ENCODE measurements at regions not wholly inside any gene's neighbourhood (a gene's known extent, or its start where the extent isn't known, plus 50 kb on each side); places are given as distances from the start of the nearest gene placed in this dataset.
A peak's percentile ranks its signal among the peaks of the same experiment; 100 is the strongest.

DNA sequence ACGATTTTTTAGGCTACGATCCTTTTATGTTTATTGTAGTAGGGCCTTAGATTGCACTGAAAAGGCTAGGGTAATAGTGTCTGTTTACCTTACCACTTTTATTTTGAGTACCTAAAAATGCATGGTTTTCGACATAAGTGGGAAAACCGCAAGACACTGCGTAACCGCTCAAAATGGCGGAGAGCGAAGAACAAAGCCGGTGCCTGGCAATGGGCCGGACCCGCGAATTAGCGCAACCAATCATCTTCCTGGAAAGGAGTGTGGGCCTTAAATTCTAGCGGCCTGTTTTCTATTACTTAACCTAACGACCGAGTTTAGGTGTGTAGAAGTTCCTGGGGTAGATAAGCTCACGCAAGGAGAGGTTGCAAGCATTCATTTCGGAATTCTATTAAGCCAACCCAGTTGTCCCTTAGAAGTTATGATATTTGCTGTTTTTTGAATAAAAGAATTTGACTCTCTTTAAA, 118.0 kb downstream of the HFE start:
- Histone ChIP-seq H3K9me3 (ENCODE audit: control insufficient read depth in 2 of 2, low read length in 2 of 2) (no peaks in the 10 kb centered on the region), H3K4me1 (ENCODE audit: control insufficient read depth, insufficient read depth, low read length) (peaks cover 2% of the 10 kb centered on the region), H3K27ac (ENCODE audit: low read length) (peak overlapping the region; percentile 98), H3K4me3 (ENCODE audit: low read length in 2 of 2) (peak overlapping the region; percentile 90 to 98), H3K9ac (ENCODE audit: low read length in 2 of 2) (peak overlapping the region; percentile 96 to 98), H3K27me3 (ENCODE audit: control insufficient read depth in 1 of 2, insufficient read depth in 2 of 2, low read length in 2 of 2) (peaks cover 0 to 8% of the 10 kb centered on the region in 2 donors), H3K36me3 (ENCODE audit: control insufficient read depth in 2 of 2, insufficient read depth in 2 of 2, low read length in 2 of 2) (no peaks in the 10 kb centered on the region)

DNA sequence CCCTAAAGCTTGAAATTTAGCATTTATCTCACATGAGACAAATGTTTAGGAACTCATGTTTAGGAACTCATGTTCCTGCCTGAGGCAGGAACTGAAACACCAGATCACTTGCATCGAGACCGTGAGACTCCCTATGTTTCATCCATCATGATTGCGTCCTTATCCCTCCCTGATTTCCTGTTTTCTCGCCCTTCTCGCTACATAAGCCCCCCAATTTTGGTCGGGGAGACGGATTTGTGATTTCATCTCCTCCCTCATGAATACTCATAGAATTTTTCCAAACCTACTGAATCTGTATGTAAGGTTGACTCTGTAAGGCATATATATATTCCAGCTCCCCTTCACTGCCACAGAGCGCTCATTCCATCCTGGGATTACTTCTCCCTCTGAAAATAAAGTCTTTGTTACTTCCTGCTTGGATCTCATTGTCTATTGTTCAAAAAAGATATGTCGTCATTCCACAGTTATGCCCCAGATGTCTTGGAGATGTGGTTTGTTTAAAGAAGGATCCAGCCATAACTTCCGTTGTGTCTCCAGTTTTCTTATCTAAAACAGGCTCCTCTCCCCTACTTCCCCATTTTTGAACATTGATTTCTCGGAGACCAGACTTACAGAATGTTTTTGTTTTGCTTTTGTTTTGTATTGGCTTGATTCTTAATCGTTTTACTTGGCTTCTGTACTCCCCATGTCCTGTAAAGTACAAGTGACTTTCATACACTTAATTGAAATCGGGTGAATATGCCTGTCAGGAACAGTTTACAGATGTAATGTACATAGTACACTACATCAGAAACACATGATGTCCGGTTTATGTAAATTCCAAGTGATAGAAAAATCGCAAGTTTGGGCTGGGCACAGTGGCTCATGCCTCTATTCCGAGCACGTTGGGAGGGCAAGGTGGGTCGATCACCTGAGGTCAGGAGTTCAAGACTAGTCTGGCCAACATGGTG, 118.7 kb downstream of the HFE start:
- Histone ChIP-seq H3K4me1 (ENCODE audit: control insufficient read depth, insufficient read depth, low read length) (peaks cover 2% of the 10 kb centered on the region), H3K36me3 (ENCODE audit: control insufficient read depth in 2 of 2, insufficient read depth in 2 of 2, low read length in 2 of 2) (no peaks in the 10 kb centered on the region), H3K9ac (ENCODE audit: low read length in 2 of 2) (peak overlapping the region; percentile 96 to 98), H3K27me3 (ENCODE audit: control insufficient read depth in 1 of 2, insufficient read depth in 2 of 2, low read length in 2 of 2) (peaks cover 0 to 8% of the 10 kb centered on the region in 2 donors), H3K27ac (ENCODE audit: low read length) (peak overlapping the region; percentile 98), H3K9me3 (ENCODE audit: control insufficient read depth in 2 of 2, low read length in 2 of 2) (no peaks in the 10 kb centered on the region), H3K4me3 (ENCODE audit: low read length in 2 of 2) (peak overlapping the region; percentile 90 to 98)

DNA sequence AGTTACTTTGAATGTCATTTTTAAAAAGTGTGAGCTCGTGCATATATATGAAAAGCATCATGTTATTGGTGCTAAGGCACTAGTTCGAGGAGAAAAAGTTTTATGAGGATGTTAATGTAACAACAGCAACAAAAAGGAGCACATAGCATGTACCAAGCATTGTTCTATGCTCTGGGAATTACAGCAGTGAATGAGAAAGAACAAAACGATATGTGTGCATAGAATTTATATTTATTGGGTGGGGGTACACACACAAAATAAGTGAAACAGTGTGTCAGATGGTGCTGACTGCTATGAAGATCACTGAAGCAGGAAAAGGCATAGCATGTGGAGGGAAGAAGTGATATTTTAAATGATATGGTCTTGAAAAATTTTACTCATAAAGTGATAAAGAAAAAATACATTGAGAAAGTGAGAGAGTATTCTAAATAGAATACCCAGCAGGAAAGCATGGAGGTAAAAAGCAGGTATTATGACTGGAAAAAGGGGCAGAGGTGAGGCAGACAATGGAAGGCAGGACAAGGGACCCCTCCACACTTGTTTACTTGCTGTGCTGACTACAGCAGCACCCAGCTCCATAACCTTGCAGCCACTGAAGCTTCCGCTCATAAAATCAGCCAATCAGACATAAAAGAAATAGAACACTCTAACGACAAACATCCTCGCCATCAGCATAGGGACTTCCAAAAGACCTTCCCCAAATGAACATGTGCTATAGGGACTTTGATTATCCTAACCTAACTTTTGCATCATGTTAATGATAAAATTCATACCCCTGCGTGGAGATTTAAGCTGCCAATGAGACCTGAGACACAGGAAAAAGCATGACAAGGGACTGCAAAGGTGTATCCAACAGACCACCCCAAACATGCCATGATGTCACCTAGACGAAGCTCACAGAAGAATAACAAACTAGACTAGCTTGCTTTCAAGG, 119.9 kb downstream of the HFE start:
- H3K36me3 ChIP-seq (ENCODE audit: control insufficient read depth in 2 of 2, insufficient read depth in 2 of 2, low read length in 2 of 2): no peaks in the 10 kb centered on the region
- H3K9me3 ChIP-seq (ENCODE audit: control insufficient read depth in 2 of 2, low read length in 2 of 2): no peaks in the 10 kb centered on the region
- no peak overlapping the region for H3K27ac ChIP-seq (ENCODE audit: low read length)
- no peak overlapping the region for H3K9ac ChIP-seq (ENCODE audit: low read length in 2 of 2)
- peaks cover 2% of the 10 kb centered on the region for H3K4me1 ChIP-seq (ENCODE audit: control insufficient read depth, insufficient read depth, low read length)
- H3K27me3 ChIP-seq (ENCODE audit: control insufficient read depth in 1 of 2, insufficient read depth in 2 of 2, low read length in 2 of 2): peaks cover 0 to 8% of the 10 kb centered on the region in 2 donors
- no peak overlapping the region for H3K4me3 ChIP-seq (ENCODE audit: low read length in 2 of 2)

DNA sequence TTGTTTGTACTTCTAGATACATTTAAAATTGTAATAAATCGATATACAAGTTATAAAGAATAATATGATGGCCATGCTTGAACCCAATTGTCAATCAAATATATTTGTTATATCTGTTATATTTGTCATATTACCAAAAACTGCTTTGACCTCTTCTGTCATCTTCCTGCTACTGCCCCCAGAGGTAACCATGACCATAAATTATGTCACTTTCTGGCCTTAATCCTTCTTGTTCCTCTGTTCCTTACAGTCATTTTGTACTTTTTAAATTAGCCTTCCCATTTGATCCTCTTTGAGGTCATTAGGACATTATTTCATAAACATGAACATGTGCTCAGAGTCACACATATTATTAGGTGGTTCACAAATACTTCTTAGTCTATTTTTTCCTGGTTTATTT, 124.7 kb downstream of the HFE start:
- Histone ChIP-seq H3K9me3 (ENCODE audit: control insufficient read depth in 2 of 2, low read length in 2 of 2) (no peaks in the 10 kb centered on the region), H3K4me3 (ENCODE audit: low read length in 2 of 2) (no peak overlapping the region), H3K9ac (ENCODE audit: low read length in 2 of 2) (no peak overlapping the region), H3K27ac (ENCODE audit: low read length) (no peak overlapping the region), H3K27me3 (ENCODE audit: control insufficient read depth in 1 of 2, insufficient read depth in 2 of 2, low read length in 2 of 2) (peaks cover 0 to 4% of the 10 kb centered on the region in 2 donors), H3K4me1 (ENCODE audit: control insufficient read depth, insufficient read depth, low read length) (peaks cover 12% of the 10 kb centered on the region), H3K36me3 (ENCODE audit: control insufficient read depth in 2 of 2, insufficient read depth in 2 of 2, low read length in 2 of 2) (no peaks in the 10 kb centered on the region)

DNA sequence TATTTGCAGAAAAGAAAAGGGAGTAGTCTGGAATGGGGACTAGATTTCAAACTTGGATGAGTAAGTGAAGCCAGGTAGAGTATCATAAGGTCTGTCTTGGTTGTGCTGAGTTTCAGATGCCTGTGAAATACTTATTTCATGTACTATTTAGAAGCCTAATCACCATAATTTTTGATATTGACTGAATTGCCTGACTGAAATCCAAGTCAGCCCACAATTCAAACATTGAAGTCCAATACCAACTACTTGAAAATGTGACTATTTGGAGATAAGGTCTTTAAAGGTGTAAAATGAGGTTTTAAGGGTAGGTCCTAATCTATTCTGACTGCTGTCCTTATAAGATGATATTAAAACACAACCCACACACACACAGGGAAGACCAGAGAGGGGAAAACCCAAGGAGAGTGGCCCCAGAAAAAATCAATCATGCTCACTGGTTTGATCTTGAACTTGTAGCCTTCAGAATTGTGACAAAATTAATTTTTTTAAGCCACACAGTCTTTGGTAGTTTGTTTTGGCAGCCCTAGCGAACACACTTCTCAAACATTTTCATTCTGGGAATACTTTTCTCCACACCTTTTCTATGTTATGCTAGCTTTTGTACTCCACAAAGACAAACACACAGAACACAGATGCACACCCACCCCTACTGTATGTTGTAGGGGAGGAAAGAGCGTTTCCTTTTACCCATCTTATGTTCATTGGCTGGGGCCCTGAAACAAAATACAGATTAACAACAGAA, 126.3 kb downstream of the HFE start:
- H3K4me3 ChIP-seq (ENCODE audit: low read length in 2 of 2): no peak overlapping the region
- no peak overlapping the region for H3K9ac ChIP-seq (ENCODE audit: low read length in 2 of 2)
- H3K27ac ChIP-seq (ENCODE audit: low read length): no peak overlapping the region
- H3K27me3 ChIP-seq (ENCODE audit: control insufficient read depth in 1 of 2, insufficient read depth in 2 of 2, low read length in 2 of 2): peaks cover 0 to 4% of the 10 kb centered on the region in 2 donors
- H3K9me3 ChIP-seq (ENCODE audit: control insufficient read depth in 2 of 2, low read length in 2 of 2): no peaks in the 10 kb centered on the region
- peaks cover 12% of the 10 kb centered on the region for H3K4me1 ChIP-seq (ENCODE audit: control insufficient read depth, insufficient read depth, low read length)
- H3K36me3 ChIP-seq (ENCODE audit: control insufficient read depth in 2 of 2, insufficient read depth in 2 of 2, low read length in 2 of 2): no peaks in the 10 kb centered on the region

DNA sequence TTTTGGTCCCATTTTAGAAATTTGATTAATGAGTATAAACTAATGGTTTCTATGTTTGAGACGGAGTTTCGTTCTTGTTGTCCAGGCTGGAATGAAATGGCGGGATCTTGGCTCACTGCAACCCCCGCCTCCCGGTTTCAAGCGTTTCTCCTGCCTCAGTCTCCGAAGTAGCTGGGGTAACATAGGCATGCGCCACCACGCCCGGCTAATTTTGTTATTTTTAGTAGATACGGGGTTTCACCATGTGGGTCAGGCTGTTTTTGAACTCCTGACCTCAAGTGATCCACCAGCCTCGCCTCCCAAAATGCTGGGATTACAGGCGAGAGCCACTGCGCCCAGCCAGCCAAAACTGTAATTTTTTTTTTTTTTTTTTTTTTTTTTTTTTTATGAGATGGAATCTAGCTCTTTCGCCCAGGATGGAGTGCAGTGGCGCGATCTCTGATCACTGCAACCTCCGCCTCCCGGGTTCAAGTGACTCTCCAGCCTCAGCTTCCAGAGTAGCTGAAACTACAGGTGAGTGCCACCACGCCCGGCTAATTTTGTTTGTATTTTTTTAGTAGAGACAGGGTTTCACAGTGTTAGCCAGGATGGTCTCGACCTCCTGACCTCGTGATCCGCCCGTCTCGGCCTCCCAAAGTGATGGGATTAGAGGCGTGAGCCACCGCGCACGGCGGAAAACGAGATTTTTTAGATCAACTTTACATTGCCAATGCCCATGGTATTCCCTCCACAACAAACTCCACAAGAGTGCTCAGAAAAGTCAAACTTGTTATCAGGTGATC, 127.8 kb downstream of the HFE start:
- Histone ChIP-seq H3K36me3 (ENCODE audit: control insufficient read depth in 2 of 2, insufficient read depth in 2 of 2, low read length in 2 of 2) (no peaks in the 10 kb centered on the region), H3K9me3 (ENCODE audit: control insufficient read depth in 2 of 2, low read length in 2 of 2) (no peaks in the 10 kb centered on the region), H3K27ac (ENCODE audit: low read length) (peak overlapping the region; percentile 94), H3K27me3 (ENCODE audit: control insufficient read depth in 1 of 2, insufficient read depth in 2 of 2, low read length in 2 of 2) (peaks cover 0 to 4% of the 10 kb centered on the region in 2 donors), H3K4me1 (ENCODE audit: control insufficient read depth, insufficient read depth, low read length) (peaks cover 12% of the 10 kb centered on the region), H3K4me3 (ENCODE audit: low read length in 2 of 2) (peak overlapping the region; percentile 69 to 72), H3K9ac (ENCODE audit: low read length in 2 of 2) (peak overlapping the region; percentile 79 to 81)

DNA sequence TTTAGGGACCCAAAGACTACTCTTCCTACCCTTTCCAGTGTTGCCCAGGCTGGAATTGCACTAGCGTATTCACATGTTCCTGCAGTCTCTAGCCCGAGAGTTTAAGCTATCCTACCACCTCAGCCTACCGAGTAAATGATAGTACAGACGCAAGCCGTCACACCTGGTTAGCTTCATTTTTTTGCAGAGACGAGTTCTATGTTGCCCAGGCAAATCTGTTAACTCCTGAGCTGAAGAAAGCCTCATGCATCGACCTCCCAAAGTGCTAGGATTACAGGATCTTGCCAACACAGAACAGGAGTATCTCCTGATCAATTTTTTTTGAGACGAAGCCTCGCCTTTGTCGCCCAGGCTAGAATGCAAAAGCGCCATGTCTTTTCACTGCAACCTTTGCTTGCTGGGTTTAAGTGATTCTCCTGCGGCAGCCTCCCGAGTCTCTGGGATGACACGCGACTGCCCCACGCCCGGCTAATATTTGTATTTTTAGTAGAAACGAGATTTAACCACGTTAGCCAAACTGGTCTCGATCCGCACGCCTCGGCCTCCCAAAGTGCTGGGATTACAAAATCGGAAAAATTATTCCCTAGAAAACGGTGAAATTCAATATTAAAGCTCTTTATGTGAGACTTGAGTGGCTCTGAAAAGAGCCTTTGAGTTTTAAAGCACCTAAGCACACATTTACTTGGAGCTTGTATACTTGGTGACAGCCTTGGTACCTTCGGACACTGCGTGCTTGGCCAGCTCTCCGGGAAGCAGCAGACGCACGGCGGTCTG, 128.5 kb downstream of the HFE start:
- H3K9ac ChIP-seq (ENCODE audit: low read length in 2 of 2): peak overlapping the region; percentile 79 to 81
- peaks cover 0 to 4% of the 10 kb centered on the region in 2 donors for H3K27me3 ChIP-seq (ENCODE audit: control insufficient read depth in 1 of 2, insufficient read depth in 2 of 2, low read length in 2 of 2)
- H3K27ac ChIP-seq (ENCODE audit: low read length): peak overlapping the region; percentile 94
- H3K9me3 ChIP-seq (ENCODE audit: control insufficient read depth in 2 of 2, low read length in 2 of 2): no peaks in the 10 kb centered on the region
- peaks cover 12% of the 10 kb centered on the region for H3K4me1 ChIP-seq (ENCODE audit: control insufficient read depth, insufficient read depth, low read length)
- peak overlapping the region; percentile 69 to 72 for H3K4me3 ChIP-seq (ENCODE audit: low read length in 2 of 2)
- no peaks in the 10 kb centered on the region for H3K36me3 ChIP-seq (ENCODE audit: control insufficient read depth in 2 of 2, insufficient read depth in 2 of 2, low read length in 2 of 2)

DNA sequence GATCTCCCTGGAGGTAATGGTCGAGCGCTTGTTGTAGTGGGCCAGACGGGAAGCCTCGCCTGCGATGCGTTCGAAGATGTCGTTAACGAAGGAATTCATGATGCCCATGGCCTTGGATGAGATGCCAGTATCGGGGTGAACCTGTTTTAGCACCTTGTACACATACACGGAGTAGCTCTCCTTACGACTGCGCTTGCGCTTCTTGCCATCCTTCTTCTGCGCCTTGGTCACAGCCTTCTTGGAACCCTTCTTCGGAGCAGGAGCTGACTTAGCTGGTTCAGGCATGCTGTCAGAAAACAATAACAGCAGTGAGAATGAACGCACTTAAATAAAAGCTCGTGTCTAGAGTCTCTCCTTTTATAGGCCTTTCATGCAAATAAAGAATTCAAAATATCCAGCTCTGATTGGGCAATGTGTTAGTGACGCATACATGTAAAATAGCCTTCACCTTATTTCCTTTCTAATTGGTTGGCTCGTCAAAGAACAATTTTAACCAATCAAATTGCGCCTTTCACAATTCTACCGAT, 129.2 kb downstream of the HFE start:
- no peaks in the 10 kb centered on the region for H3K36me3 ChIP-seq (ENCODE audit: control insufficient read depth in 2 of 2, insufficient read depth in 2 of 2, low read length in 2 of 2)
- H3K4me1 ChIP-seq (ENCODE audit: control insufficient read depth, insufficient read depth, low read length): peaks cover 12% of the 10 kb centered on the region
- peak overlapping the region; percentile 94 for H3K27ac ChIP-seq (ENCODE audit: low read length)
- peak overlapping the region; percentile 75 to 87 for H3K4me3 ChIP-seq (ENCODE audit: low read length in 2 of 2)
- H3K9ac ChIP-seq (ENCODE audit: low read length in 2 of 2): peak overlapping the region; percentile 81 to 93
- peaks cover 0 to 4% of the 10 kb centered on the region in 2 donors for H3K27me3 ChIP-seq (ENCODE audit: control insufficient read depth in 1 of 2, insufficient read depth in 2 of 2, low read length in 2 of 2)
- no peaks in the 10 kb centered on the region for H3K9me3 ChIP-seq (ENCODE audit: control insufficient read depth in 2 of 2, low read length in 2 of 2)
